ENCODE measurements at regions not wholly inside any gene's neighbourhood (a gene's known extent, or its start where the extent isn't known, plus 50 kb on each side); places are given as distances from the start of the nearest gene placed in this dataset.

DNA sequence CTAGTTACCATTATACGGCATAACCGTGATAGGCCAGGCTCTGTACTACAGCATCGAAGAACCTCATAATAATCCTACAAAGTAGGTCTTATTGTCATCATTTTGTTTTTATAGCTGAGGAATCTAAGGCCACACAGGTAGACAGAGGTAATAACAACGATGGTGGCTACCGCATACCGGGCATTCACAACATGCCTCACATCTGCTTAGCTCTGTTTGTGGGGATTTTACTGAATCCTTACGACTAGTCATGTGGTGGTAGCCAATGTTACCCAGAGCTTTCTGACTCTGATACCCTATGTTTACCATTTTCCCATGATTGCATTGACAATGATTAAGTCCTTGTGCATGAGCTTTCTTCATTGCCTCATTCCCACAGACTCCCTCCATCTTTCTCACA, 269.4 kb downstream of the TCF7L2 start:
- DNase-seq, result no peak

DNA sequence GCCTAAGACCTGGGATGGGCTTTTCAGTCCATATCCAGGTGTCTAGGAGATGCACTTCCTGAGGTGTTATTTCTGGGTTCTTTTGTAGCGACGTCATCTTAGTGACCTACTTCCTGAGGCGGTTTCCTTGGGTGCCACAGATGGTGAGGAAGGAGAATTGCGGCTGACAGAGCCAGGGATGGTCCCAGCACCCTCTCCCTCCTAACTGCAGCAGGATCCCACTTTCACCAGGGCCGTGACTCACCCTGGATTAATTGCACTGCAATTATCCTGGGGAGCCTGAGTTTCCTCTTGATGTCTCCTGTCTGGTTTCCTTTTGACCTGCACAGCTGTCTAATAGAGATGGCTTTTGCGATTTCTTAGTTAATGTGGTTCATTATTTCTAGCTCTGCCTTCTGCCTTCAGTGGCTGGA, 271.7 kb downstream of the TCF7L2 start:
- no peak for DNase-seq

DNA sequence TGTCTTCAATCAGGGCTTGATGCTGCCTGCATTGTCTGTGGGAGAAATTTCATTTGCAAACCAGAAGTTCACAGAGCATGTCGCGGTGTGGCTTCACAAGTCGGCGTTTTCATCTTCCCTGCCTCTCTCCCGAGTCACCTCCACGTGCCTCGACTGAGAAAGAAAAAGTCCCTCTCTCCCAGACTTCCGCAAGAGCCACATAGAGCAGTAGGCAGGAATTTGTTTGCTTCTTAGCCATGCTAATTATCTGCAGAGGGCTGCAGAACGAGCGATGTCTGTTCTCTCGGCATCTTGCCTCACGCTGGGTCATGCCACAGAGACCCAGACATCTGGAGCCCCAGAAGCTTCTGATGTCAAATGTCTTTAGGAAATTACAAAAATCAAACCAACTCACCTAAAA, 272.2 kb downstream of the TCF7L2 start:
- no peak for DNase-seq

DNA sequence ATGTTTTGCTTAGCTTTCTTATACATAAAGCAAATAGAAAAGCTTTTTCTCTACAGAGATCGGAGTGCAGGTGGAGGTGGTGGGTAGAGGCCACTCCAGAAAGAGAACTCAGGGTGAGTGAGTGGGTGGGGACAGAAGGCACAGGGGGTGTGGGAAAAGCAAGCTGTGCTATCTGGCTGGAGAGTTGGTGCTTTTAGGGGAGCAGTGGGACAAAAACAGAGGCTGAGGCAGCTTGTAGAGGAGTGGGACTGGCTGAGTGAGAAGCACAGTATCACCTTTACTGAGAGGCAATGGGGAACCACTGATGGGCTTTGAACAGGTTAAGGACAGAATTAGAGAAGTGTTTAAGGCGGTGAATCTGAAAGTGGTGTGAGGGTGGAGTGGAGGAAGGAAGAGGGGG, 275.3 kb downstream of the TCF7L2 start:
- no peak for DNase-seq

DNA sequence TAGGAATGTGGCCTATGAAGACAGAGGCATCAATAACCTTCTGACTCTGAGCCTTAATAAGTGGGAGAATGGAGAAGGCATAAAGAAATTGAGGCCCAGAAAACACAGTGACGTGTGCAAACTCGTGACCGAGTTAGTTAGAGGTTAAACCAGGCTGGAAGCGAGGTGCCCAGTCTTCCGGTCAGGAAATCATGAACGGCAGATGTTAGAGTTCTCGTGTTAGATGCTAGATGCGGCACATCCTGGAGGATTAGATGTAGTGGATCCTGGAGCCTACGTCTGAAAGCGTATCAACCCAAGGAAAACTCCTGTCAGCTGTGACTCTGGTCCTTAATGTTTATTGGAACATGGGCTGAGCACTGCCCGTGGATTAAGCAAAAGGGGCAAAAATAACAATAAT, 275.9 kb downstream of the TCF7L2 start:
- DNase-seq, result no peak

DNA sequence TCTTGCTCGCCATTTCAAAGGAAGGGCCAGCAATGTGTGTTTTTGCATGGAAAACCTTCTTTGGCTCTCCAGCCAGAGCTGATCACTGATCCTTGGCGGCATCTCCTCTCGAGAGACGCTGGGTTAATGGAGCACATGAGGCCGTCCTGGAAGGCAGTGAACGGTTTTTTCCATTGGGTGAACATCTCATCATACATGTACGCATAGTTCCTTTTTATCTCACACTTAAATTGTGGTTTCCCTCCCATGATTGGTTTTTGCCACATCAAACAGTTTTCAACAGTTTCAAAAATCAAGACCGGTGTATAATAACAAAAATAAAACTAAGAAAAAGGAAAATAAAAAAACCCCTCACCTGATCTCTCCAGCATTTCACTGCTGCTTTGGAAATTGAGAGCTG, 276.4 kb downstream of the TCF7L2 start:
- peak; percentile 21 for DNase-seq

DNA sequence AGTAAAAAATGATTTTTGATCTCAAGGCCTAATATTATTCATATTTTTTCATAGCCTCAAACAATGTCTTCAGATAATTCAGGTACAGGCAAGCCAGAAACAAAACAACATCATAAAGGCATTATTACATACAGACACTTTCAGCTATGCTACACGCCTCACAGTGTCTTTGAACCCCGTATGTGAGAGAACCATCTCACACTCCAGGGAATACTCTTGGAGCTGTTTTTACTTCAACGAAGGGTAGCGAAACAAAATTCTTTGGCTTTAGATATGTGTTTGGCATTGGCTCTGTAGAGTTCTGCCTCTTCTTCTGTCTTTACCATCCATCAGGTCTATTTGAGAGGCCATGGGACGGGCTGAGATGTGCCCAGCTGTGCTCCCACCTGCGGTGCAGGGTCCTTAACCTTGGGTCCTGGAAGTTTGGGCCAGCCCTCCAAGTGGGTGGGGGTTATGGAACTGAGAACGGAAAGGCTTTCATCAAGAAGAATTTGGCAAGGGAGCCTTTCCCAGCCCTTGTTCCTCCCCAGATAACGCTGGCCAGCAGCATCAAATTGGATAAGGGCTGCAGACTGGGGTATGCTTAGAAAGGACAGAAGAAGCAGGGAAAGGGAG, 276.9 kb downstream of the TCF7L2 start:
- no peak for DNase-seq

DNA sequence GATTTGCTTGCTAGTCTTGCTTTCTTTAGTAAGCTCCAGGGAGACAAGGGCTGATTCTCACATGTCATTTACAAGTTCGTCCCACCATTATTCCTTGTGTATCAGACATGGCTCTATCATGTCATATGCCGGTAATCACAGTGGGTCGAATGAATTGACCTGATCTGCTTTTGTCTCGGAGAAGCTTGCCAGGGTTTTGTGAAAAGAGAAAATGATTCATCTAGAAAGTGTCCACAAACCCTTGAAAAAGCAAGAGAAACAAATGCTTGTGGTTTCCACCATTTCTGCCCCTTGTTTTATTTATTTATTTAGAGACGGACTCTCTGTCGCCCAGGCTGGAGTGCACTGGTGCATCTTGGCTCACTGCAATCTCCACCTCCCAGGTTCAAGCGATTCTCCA, 278.5 kb downstream of the TCF7L2 start:
- no peak for DNase-seq

DNA sequence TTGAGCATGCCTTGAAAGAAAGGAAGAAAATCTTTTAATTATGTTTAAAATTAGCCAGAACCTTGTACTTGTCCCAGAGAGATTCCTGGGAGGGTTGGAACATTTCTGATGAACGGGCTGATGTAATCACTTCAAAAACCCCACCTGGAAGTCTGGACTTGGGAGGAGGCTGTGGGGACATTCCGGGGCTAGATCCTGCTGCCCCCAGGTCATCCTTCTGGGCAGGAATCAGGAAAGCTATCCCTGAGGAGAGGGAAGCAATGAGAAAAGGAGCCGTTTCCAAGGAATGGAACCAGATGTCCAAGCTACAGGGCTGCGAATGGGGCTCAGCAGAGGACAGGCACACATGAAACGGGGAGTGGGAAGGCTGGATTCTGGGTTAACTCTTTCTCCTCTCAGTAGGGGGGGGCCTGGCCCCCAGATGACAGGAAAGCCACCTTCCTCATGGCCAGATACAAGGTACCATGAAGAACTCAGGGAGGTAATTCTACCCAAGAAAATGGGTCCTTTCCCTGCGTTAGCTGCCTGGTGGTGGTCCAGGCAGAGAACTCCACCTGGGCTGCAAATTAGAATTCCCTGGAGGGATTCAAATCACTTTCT, 280.1 kb downstream of the TCF7L2 start:
- DNase-seq, result no peak

DNA sequence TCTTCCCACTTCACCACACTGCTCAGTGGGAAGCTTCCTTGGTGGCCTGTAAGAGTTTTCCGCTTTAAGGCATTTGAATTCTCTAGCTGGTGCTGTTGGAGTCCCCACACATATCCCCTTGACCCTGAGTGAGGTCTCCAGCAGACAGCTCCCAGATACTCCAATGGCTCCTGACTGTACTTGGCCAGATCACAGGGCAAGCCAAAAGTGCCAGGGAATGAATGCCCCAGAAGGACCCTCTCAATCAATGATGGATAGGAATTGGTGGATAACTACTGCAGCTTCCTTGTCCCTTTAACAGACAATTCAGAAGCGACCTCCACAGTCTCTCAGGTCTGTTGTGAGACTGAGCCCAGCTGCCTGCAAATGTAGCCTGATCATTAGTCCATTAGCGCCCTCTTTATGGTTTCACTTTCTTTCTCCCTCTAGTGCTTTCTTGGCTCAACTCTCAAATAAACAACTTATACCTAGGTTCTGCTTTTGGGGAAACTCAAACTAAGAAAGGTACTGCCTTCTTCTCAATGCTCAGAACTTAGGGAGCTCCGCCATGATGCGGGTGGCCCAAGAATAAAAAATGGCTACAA, 283.0 kb downstream of the TCF7L2 start:
- no peak for DNase-seq

DNA sequence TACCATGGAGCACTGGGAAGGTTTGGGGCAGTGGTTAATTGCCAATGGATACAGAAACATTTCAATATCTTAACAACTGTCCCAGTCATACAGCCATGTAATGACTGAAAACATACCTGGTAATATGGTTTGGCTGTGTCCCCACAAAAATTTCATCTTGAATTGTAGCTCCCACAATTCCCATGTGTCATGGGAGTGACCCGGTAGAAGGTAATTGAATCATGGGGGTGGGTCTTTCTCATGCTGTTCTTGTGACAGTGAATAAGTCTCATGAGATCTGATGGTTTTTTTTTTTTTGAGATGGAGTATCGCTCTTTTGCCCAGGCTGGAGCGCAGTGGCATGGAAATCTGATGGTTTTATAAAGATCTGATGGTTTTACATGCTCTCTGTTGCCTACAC, 284.4 kb downstream of the TCF7L2 start:
- no peak for DNase-seq

DNA sequence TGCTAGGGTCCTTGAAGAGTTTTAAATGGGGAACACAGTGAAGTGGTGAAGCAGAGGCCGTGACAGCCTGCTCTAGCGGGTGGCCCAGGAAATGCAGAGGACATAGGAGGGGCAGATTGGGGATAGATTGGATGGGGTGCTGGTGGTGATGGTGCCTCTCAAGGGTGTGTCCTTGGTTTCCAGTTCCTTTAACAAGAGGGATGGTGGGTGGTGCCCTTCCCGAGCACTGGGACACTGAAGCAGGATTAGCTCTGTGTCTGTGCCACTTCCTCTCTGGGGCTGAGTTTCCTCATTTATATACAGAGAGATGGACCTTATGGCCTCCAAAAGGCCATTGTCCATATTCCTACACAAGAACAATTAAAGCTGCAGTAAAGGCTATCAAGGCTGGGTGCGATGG, 285.5 kb downstream of the TCF7L2 start:
- no peak for DNase-seq

DNA sequence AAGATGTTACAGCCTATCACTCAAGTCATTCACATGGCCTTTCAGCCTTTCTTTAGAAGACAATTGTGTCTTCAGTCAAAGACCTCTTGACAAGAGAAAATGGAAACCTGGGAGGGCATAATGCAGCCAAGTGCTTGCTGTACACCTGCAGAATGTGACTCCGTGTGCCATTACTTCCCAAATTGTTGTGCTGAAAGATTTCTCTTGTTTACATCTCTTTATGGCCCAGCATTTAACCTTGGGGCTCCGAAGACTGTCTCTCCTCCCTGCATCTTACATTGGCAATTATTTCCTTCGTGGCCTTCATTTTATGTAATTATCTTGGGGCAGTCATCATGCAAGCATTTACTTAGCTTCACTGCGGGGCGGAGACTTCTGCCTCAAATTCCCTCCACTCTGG, 287.0 kb downstream of the TCF7L2 start:
- DNase-seq, result no peak

DNA sequence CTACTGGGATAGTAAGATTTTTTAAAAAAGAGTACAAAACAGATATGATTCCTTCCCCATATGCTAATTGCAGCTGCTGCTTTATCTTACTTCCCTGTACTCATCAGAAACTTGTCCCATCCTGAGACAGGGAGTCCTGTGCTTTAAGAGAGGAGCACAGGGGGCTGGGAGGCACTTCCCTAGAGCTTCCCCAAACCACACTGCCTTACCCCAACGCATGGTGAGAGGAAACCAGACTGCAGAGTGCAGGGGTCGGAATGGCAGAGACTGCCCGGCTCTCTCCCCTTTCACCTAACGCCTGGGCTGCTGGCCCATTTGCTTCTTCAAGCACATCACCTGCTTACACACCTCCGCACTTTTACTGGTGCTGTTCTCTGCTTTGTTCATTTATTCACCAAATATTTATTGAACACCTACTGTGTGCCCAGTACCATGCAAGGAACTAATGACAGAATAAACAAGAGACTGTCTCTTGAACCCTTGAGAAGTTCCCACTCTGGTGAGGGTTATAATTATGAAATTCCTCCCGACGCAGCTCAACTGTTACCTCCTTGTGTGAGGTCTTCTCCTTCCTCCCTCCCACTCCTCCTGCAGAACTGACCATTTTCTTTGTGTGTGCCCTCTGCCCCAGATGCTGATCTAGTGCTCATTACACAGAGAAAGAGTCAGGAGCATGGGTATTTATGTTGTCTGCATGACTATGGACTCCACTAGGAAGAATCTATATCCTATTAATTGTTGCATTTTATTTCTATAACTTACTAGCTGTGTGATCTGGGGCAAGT, 289.7 kb downstream of the TCF7L2 start:
- DNase-seq, result no peak

DNA sequence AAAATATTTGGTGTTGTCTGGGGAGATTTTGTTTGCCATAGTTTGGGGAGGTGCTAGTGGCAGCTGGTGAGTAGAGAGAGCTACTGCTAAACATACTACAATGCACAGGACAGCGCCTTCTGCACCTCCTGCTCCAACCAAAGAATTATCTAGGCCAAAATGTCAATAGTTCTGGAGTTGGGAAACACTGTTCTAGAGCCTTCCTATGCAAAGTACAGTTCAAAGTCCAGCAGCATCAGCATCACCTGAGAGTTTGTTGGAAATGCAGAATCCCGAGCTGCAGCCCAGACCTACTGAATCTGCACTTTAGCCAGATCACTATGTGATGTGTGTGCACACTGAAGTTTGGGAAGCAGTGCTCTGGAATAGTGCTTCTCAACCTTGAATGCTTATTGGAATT, 290.7 kb downstream of the TCF7L2 start:
- DNase-seq, result no peak

DNA sequence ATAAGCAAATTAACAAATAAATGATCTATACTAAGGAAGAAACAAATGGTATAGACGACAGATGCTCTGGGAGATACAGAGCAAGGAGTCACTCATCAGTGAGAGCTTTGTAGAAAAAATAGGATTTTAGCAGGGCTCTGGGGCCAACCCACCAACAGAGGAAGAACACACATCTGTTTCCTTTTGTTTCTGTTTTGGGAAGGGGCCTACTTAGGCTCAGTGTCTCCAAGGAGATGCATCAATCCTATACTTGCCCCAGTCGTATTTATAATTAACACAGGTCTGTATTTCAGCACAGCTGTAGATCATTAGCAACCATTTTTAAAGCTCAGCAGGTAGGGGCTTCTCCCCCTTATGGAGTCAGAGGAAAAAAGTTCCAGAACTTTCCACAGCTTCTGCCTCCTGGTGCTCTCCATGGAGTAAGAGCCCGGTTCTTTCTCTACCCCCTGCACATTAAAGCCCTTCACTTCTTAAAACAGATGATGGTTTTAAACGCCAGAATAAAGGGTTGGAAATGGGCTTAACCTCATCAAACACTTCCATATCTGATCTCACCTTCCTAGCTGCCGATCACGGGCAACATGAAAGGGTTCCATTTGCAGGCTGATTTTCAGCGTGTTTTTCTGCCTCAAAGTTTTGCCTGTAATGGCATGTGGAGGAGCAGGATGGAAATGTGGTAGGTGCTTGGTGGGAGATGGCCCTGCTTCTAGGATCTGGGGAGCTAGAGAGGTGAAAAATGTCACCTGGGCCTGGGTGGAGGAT, 291.7 kb downstream of the TCF7L2 start:
- DNase-seq, result no peak

DNA sequence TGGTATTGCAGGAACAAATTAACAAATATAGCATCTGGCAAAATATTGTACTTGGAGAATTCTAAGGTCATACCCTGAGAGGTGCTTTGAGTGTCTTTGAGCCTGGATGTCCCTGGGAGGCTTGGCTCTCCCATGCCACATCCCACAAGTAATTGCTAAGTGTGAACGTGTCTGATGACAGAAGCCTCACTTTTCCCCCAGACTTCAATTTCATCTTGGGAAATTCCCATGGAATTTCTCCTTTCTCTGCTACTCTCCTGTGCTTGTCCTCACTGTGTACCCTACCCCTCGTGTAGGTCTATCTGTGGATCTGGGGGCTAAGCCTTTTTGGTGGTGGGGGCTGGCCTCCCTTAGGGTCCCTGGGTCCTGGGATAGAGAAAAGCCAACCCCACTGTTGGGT, 293.3 kb downstream of the TCF7L2 start:
- DNase-seq, result no peak

DNA sequence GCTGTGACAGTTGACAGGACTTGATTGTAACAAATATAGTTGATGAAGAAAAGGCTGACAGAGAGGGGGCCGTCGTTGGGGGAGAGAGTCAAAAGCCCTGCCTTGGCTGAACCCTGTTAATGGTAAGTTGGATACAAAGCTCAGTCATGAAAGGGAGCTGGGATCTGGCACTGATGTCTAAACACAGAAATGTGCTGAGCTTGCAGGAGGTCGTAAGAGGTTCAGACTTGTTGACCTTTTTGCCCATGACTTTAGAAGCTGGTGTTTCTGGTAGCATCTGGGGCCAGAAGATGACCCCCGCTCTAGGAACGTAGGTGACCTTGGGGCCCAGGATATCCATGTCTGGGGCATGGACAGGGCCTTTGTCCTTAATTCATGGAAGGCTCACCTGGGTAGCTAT, 294.7 kb downstream of the TCF7L2 start:
- DNase-seq, result no peak

DNA sequence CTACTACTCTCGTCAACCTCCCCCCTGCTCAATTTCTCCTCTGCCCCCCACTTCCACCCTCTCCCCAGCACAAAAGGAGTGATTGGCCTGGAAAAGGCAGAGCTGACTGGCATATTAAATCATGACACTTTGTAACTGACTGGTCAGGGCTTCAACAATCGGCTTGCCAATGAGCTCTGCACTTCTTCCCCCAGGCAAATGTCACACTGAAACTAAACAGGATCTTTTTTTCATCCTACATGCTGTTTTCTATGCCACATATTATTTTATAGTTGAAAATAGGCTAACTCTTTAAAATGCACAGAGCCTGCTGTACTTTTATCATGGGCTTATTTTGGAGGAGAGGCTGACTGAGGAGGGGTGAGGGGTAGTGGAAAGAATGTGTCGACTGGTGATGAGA, 295.2 kb downstream of the TCF7L2 start:
- no peak for DNase-seq

DNA sequence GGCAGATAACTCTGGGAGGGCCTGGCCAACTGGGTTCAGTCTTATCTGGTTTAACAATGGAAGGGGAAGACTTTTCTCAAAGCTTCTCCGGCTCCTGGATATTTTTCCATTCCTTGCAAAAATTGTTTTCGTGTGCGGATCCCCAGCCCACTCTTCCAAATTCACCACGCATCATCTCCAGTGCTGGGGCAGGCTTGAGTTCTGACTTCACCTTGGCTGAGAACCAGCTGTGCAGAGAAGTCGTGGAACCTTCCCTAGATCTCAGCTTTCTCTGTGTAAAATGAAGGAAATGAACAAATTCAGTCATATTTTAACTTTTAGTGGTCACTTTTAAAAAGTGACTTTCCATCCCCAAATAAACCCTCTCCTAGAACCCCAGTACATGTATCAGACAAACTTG, 297.0 kb downstream of the TCF7L2 start:
- no peak for DNase-seq

DNA sequence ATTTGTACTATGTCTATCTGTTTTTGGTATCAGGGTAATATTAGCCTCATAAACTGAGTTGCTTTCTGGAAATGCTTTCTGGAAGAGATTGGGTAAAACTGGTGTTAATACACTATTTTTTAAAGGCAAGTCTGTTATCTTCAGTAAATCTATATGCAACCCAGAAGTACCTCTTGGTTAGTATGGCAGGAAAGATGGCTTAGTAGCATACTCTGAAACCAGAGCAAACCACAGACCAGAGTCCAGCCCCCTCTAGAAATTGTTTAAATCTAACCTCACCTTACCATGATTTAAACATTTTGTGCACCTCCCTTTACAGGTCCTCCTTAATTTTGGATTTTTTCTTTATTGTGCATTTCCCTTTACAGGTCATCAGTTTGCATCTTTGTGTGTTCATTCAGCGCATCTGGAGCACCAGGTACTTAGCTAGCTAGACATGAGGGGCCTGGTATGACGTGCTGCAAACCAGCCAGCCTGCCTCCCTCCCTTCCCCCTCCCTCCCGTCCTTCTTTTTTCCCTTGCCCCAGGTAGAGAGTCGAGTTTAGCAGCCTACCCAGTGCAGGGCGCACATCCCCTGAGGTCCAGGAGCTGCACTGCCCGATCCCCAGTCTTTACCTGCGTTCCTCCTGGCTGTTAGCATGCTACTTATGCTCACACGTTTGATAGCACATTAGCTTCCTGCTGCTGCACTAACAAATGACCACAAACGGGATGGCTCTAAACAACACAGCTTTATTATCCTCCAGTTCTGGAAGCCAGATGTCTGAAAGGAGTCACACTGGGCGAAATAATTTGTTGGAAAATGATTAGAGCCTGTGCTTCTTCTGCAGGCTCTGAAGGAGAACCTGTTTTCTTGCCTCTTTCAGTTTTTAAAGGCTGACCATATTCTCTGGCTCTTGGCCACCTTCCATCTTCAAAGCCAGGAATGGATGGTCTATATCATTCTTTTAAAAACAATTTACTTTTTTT, 299.9 kb upstream of the HABP2 start:
- DNase-seq, result no peak

DNA sequence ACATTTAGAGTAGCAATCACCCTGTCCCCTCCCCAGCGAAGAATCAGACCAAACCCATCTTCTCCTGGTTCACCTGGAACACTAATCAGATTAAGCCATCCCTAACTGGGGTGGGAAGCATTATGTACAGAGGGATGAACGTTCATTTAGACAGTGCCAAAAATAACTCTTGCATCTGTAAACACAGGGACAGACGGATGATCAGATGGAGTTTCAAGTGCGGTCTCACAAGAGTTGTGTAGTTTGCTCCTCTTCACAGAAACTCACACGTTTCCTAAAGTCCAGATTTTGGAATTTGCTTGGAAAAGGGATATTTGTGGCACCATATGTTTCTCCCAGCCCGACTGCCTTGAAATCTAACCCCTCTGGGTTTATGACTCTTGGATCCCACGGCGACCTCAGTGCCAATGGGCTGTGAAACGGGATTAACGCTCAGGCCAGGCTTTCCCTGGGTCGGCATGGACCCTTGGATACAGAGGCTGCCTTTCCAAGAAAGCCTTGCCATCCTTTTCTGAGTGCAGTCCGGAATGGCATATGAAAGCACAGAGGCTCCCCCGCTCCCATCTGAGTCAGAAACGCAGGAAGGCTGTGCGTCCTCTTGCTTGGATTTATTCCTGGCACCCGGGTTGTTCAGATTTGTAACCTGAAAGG, 293.2 kb upstream of the HABP2 start:
- DNase-seq, result no peak

All from stimulated activated CD4-positive, alpha-beta T cell treated with anti-CD3 and anti-CD28 coated beads, Interleukin-2, amount 100 ng/mL, for 24 hours (primary cell).